Right lobe of liver (tissue), 6 donors: ENCODE measurements at regions not wholly inside any gene's neighbourhood (a gene's known extent, or its start where the extent isn't known, plus 50 kb on each side); places are given as distances from the start of the nearest gene placed in this dataset.

Experiments used
- ATAC-seq, 4 donors: fragments of 200-7000 bp; cut with Tn5 transposase; one replicate each; pipeline ENCODE4 v1.9.1; 2020; ENCODE audit warnings: mild to moderate bottlenecking in 4 of 4, moderate library complexity in 4 of 4
- DNase-seq, 3 donors: peaks; one replicate each; pipeline ENCODE4 v3.0.0-alpha.2; 2020
- H3K27ac ChIP-seq, 3 donors: fragments of 200-600 bp; one replicate each; pipeline ENCODE4 v1.8.0; 2022
- H3K27me3 ChIP-seq, 2 donors: fragments of 200-600 bp; one replicate each; pipeline ENCODE4 v1.8.0; 2022
- H3K36me3 ChIP-seq, 4 donors: fragments of 200-600 bp; sonication (generic) in 1 of 4; one replicate each; pipeline versions ENCODE4 v1.5.1 to v1.8.0; 2017 to 2022; ENCODE audit warnings: control low read depth in 1 of 4
- H3K4me1 ChIP-seq, 4 donors: fragments of 200-600 bp; sonication (generic) in 1 of 4; one replicate each; pipeline versions ENCODE4 v1.5.1 to v1.8.0; 2017 to 2022; ENCODE audit warnings: control low read depth in 1 of 4
- H3K4me3 ChIP-seq, 3 donors: fragments of 200-600 bp; one replicate each; pipeline ENCODE4 v1.8.0; 2022
- H3K9me3 ChIP-seq, 4 donors: fragments of 200-600 bp; sonication (generic) in 1 of 4; one replicate each; pipeline versions ENCODE4 v1.5.1 to v1.8.0; 2017 to 2022; ENCODE audit warnings: control low read depth in 1 of 4
- CTCF ChIP-seq, 4 donors: fragments of 200-600 bp in 3 of 4; fragments of 450-650 bp in 1 of 4; IDR thresholded peaks; one replicate each; pipeline versions ENCODE4 v1.5.1 to v1.8.0; 2016 to 2022; ENCODE audit warnings: antibody characterized with exemption in 4 of 4, mild to moderate bottlenecking in 2 of 4
- POLR2A ChIP-seq: fragments of 450-650 bp; IDR thresholded peaks from one replicate; pipeline ENCODE4 v1.6.1; 2017; ENCODE audit warnings: antibody characterized with exemption, mild to moderate bottlenecking
- whole genome bisulfite sequencing: methylation state at CpG from one replicate; pipeline ENCODE4 v1.1.6; 2018; ENCODE audit warnings: low coverage, low lambda C conversion rate; ENCODE audit not compliant: insufficient coverage; ENCODE audit errors: missing lambda C conversion rate; 5-methylcytosine and 5-hydroxymethylcytosine counted together
- intact Hi-C, 2 donors: fragments of 100-400 bp; cut with DNase I; formaldehyde crosslinking; loops; one replicate each; pipeline versions ENCODE4 v1.11.2 to v1.14.1; 2022
- donor health status: DM: no; HTN: yes; CAD: no.
- donor health status: DM: no; HTN: no; CAD: no.
- donor health status: DM: no; HTN: no; CAD: no.
- donor health status: DM: no; HTN: yes; CAD: no.
- donor health status: DM: no; HTN: yes; CAD: no.

- Histone ChIP-seq H3K27me3 (no peaks in the 10 kb centered on the region), H3K9me3 (no peaks in the 10 kb centered on the region), H3K36me3 (no peaks in the 10 kb centered on the region), H3K4me3 (no peak overlapping the region), H3K27ac (no peak overlapping the region), H3K4me1 (no peaks in the 10 kb centered on the region)
- DNase-seq (no peak), ATAC-seq (no peak)
- no peak for TF ChIP-seq POLR2A
- no peak for TF ChIP-seq CTCF (IDR thresholded peaks at IDR 0.05)
- intact Hi-C loops = no loop called here
These were observed 1244.3 kb downstream of the RAPGEF2 start for GRCh38 chr4:160347197-160347596.

- ATAC-seq (no peak), DNase-seq (no peak)
- Histone ChIP-seq H3K27me3 (no peaks in the 10 kb centered on the region), H3K27ac (no peak overlapping the region), H3K36me3 (no peaks in the 10 kb centered on the region), H3K4me1 (no peaks in the 10 kb centered on the region), H3K9me3 (no peaks in the 10 kb centered on the region), H3K4me3 (no peak overlapping the region)
- intact Hi-C loops = no loop called here
- WGBS = 77% methylated on average over 6 of the region's 6 CpGs
- TF ChIP-seq POLR2A = no peak
- TF ChIP-seq CTCF (IDR thresholded peaks at IDR 0.05) = no peak
These were observed 1248.1 kb downstream of the RAPGEF2 start for GRCh38 chr4:160350944-160351343.

- TF ChIP-seq POLR2A = no peak
- TF ChIP-seq CTCF (IDR thresholded peaks at IDR 0.05) = no peak
- no peaks in the 10 kb centered on the region for H3K9me3 ChIP-seq
- H3K4me1 ChIP-seq = no peaks in the 10 kb centered on the region
- 55% methylated on average over 2 of the region's 2 CpGs for WGBS
- intact Hi-C loops = no loop called here
- H3K27me3 ChIP-seq = no peaks in the 10 kb centered on the region
- H3K4me3 ChIP-seq = no peak overlapping the region
- no peaks in the 10 kb centered on the region for H3K36me3 ChIP-seq
- DNase-seq (no peak), ATAC-seq (no peak)
- H3K27ac ChIP-seq = no peak overlapping the region
These were observed 1249.8 kb downstream of the RAPGEF2 start for GRCh38 chr4:160352637-160353036.

- intact Hi-C loops = no loop called here
- Histone ChIP-seq H3K27me3 (no peaks in the 10 kb centered on the region), H3K4me1 (no peaks in the 10 kb centered on the region), H3K36me3 (no peaks in the 10 kb centered on the region), H3K9me3 (no peaks in the 10 kb centered on the region), H3K27ac (no peak overlapping the region), H3K4me3 (no peak overlapping the region)
- 54% methylated on average over 5 of the region's 5 CpGs for WGBS
- ATAC-seq (no peak), DNase-seq (no peak)
- no peak for TF ChIP-seq CTCF (IDR thresholded peaks at IDR 0.05)
- TF ChIP-seq POLR2A = no peak
These were observed 1250.7 kb downstream of the RAPGEF2 start for GRCh38 chr4:160353548-160353947.

- TF ChIP-seq CTCF (IDR thresholded peaks at IDR 0.05) = no peak
- TF ChIP-seq POLR2A = no peak
- H3K27ac ChIP-seq = no peak overlapping the region
- 34% methylated on average over 2 of the region's 3 CpGs for WGBS
- ATAC-seq (no peak), DNase-seq (no peak)
- intact Hi-C loops = no loop called here
- no peaks in the 10 kb centered on the region for H3K9me3 ChIP-seq
- no peak overlapping the region for H3K4me3 ChIP-seq
- no peaks in the 10 kb centered on the region for H3K27me3 ChIP-seq
- H3K4me1 ChIP-seq = no peaks in the 10 kb centered on the region
- H3K36me3 ChIP-seq = no peaks in the 10 kb centered on the region
These were observed 1259.6 kb downstream of the RAPGEF2 start for GRCh38 chr4:160362478-160362877.
